M059J (cell line): ENCODE measurements at regions not wholly inside any gene's neighbourhood (a gene's known extent, or its start where the extent isn't known, plus 50 kb on each side); places are given as distances from the start of the nearest gene placed in this dataset.

Experiments
- DNase-seq: peaks from one replicate; pipeline ENCODE4 v3.0.0-alpha.2; 2012; ENCODE audit warnings: low read depth

GRCh38 chr14:86722612-86723253 is 1192.8 kb downstream of the FLRT2 start:
- no peak for DNase-seq

GRCh38 chr14:86714575-86714974 is 1184.6 kb downstream of the FLRT2 start:
- DNase-seq: no peak

DNA sequence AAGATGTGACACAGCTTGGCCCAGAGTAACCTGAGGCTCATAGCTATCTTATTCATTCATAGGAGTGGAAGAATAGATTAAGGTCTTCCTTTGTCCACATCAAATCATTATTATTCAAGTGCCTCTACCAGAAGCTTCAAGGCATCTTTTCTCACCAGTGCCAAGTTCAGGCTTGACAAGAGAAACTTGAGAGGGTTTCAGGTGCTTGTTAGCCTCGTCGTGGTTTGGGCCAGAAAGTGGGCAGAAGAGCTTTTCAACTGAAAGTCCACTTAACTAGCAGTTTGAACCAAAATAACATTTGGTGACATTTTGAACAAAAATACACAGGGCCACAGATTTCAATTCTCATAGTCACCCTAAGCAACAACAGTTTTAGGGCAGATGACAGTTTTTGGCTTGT is 1184.2 kb downstream of the FLRT2 start:
- DNase-seq: no peak

GRCh38 chr14:86712727-86713126 is 1182.8 kb downstream of the FLRT2 start:
- DNase-seq: no peak

- no peak for DNase-seq
These were observed 1182.2 kb downstream of the FLRT2 start for GRCh38 chr14:86712176-86712575.

DNA sequence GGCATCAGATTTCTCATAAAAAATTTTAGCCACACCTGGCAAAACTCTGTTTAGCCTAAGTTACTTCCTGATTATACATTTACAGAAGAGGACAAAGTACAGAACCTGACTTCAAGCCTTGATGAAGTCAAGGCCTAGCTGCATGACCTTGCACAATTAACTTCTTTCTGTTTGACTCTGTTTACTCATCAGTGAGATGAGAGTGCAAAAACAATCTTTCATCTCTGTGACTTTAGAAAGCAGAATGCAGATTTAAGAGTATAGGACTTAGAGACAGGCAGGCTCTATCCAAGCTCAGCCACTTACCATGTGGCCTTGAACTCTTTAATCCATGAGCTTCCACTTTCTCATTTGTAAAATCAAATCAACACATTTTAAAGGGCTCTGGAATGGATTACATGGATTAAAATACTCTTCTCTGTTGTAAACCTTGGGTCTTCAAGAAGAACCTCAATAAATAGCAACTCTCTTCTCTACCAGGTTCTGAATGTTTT is 1178.9 kb downstream of the FLRT2 start:
- DNase-seq: no peak

- no peak for DNase-seq
These were observed 1177.1 kb downstream of the FLRT2 start for GRCh38 chr14:86707071-86707470.

GRCh38 chr14:86683561-86683960 is 1153.6 kb downstream of the FLRT2 start:
- DNase-seq: no peak

DNA sequence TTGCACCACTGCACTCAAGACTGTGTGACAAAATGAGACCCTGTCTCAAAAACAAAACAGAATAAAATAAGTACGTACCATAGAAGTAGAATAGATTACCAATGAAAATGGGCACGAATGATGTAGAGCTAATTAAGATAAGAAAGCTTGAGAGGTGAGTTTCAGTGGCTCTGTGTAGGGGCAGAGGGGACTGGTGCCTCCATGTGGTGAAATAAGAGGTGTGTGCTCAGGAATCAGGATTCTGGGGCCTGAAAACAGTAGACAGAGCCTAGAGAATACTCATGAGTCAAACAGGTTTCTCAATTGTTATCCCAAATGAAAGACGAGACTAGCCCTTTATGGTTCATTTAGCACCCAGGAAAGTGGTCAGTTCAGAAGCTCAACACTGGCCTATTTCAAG is 1145.1 kb downstream of the FLRT2 start:
- DNase-seq: no peak

GRCh38 chr14:86673523-86673969 is 1143.6 kb downstream of the FLRT2 start:
- DNase-seq: no peak

- no peak for DNase-seq
These were observed 1142.1 kb downstream of the FLRT2 start for GRCh38 chr14:86672080-86672479.

DNA sequence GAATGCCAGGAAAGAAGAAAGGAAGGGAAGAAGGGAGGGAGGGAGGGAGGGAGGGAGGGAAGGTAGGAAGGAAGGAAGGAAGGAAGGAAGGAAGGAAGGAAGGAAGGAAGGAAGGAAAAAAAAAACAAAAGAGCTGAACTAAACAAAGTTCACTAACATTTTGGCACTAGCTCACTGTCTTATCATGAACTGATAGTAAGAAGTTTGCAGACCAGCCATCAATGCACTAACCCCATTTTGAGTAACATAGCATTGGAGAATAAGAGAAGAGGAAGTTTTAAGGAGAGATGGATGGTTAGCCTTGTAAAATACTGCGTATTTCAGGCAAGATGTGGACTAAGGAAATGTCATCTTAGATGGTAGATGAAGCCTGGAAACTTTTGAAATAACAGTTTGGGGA is 1136.0 kb downstream of the FLRT2 start:
- no peak for DNase-seq

DNA sequence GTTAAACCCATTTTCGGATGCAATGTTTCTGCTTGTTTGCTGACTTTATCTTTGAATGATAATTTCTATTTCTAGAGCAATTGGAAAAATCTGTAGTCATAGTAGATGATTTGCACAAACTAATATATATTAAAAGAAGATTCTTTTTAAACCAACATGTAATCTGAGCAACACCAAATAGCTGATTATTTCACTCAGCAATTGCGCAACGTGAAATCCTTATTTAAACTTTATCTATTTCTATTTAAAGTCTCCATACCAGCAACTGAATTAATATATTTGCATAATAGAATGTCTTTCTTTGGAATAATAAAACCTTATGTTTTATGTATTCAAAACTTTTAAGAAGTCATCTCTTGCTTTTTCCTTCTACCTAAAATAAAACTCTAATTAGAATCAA is 1132.4 kb downstream of the FLRT2 start:
- no peak for DNase-seq

- DNase-seq: peak; percentile 1
These were observed 1124.7 kb downstream of the FLRT2 start for GRCh38 chr14:86654558-86655184.

DNA sequence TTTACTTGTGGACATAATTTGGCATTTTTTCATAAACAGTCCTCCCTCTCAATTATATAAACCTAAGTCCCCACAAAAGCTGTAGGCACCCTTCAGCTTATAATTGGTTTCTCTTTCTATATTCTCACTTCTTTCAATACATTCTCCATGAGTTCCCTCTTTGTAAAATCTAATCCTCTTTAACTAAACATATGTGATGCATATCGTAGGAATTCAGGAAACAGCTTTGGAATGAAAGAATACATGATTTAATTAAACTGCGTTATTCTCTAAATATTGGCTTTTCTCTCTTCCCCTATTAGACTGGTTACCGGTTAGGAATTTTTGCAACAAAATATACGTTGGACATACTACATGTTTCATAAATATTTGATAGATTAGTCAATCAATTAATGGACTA is 1122.6 kb downstream of the FLRT2 start:
- no peak for DNase-seq

- no peak for DNase-seq
These were observed 1117.0 kb downstream of the FLRT2 start for GRCh38 chr14:86646696-86647690.

DNA sequence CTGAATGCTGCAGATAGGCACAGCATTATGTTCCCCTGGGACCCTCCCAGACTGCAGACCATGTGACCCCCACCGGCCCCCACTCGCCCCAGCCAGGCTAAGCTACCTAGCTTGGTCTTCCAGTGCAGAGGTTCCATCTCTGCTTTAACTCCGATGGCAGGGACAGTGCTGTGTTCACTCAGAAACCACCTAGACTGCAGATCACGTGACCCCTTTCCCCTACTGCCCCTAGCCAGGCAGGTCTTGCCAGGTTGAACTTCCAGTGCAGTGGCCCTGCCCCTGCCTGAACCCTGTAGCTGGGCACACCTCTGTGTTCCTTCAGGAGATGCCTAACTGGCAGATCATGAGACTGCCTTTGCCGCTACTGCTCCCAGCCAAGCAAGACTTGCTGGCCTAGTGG is 1116.2 kb downstream of the FLRT2 start:
- no peak for DNase-seq

- no peak for DNase-seq
These were observed 1111.4 kb downstream of the FLRT2 start for GRCh38 chr14:86641310-86641709.

DNA sequence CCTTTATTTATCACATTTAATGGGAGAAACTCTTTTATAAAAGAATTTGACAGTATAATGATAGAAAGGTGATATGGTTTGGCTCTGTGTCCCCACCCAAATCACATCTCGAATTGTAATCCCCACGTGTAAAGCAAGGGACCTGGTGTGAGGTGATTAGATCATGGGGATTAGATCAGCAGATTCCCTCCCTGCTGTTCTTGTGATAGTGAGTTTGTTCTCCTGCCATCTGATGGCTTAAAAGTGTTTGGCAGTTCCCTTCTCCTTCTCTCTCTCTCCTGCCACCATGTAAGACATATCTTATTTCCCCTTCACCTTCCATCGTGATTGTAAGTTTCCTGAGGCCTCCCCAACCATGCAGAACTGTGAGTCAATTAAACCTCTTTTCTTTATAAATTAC is 1110.3 kb downstream of the FLRT2 start:
- DNase-seq: no peak

- DNase-seq: no peak
These were observed 1109.7 kb downstream of the FLRT2 start for GRCh38 chr14:86639666-86640065.

GRCh38 chr14:86639146-86639545 is 1109.2 kb downstream of the FLRT2 start:
- DNase-seq: no peak

DNA sequence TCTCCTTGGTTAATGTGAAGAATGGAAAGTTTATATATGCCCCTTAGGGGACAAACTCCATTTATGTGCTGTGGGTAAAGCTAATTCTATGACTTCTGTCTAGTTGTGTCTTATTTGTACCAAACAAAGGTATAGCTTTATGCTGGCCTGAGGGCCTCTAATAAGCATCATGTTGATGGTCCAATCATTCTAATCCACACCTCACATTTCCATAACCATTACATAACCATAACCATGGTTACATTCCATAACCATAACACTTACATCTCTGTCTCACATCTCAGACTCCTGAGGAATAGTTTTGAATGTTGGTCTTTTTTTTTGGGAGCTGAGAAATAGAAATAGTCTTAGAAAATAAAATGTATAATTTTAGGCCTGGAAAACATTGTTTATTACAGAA is 1097.1 kb downstream of the FLRT2 start:
- DNase-seq: no peak
